SU-DHL-6 (cell line): ENCODE measurements at regions not wholly inside any gene's neighbourhood (a gene's known extent, or its start where the extent isn't known, plus 50 kb on each side); places are given as distances from the start of the nearest gene placed in this dataset.

Experiments used
- EZH2phosphoT487 ChIP-seq: fragments of 200-600 bp; sonication (generic), shearing (Covaris generic); conservative IDR thresholded peaks from 2 replicates; pipeline ENCODE4 v1.6.1; 2018; ENCODE audit warnings: mild to moderate bottlenecking, antibody characterized with exemption, low read length, moderate library complexity, mixed read lengths
- TF ChIP-seq, protein P1 (sequence below): fragments of 200-600 bp; sonication (generic); IDR thresholded peaks from one replicate; pipeline ENCODE4 v1.5.1; 2017; ENCODE audit warnings: antibody characterized with exemption, mild to moderate bottlenecking, low read length, moderate library complexity; ENCODE audit not compliant: insufficient read depth, poor library complexity, severe bottlenecking

DNA sequence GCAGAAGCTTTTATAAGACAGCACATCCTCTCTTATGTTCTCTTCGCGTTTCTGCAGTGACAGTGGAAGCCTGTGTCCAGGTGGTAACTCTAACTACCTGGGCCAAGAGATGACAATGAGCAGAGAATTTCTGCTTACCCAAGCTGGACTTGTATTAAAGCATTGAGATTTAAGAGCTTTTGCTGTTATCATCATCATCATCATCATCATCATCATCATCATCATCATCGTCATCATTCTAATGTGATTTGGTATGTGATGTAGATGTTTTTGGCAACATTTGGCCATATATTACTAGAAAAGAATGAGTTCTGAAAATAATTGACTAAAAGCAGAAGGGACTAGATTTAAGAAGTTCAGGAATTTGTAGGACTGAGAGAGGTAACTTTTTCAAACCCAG is 401.3 kb downstream of the BRINP1 start:
- TF ChIP-seq, protein P1, sequence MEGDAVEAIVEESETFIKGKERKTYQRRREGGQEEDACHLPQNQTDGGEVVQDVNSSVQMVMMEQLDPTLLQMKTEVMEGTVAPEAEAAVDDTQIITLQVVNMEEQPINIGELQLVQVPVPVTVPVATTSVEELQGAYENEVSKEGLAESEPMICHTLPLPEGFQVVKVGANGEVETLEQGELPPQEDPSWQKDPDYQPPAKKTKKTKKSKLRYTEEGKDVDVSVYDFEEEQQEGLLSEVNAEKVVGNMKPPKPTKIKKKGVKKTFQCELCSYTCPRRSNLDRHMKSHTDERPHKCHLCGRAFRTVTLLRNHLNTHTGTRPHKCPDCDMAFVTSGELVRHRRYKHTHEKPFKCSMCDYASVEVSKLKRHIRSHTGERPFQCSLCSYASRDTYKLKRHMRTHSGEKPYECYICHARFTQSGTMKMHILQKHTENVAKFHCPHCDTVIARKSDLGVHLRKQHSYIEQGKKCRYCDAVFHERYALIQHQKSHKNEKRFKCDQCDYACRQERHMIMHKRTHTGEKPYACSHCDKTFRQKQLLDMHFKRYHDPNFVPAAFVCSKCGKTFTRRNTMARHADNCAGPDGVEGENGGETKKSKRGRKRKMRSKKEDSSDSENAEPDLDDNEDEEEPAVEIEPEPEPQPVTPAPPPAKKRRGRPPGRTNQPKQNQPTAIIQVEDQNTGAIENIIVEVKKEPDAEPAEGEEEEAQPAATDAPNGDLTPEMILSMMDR = no peak
- no peak for TF ChIP-seq EZH2phosphoT487
